Common myeloid progenitor, CD34-positive (primary cell): ENCODE measurements at regions not wholly inside any gene's neighbourhood (a gene's known extent, or its start where the extent isn't known, plus 50 kb on each side); places are given as distances from the start of the nearest gene placed in this dataset.
A peak's percentile ranks its signal among the peaks of the same experiment; 100 is the strongest.

Source experiments
- CTCF ChIA-PET: fragments of 350-600 bp; sonication (Branson Sonifier 250); formaldehyde crosslinking; loops from one replicate; lab custom pipeline; 2021; ENCODE audit warnings: antibody characterized with exemption; lab: Charles Lee
- POLR2A ChIA-PET: fragments of 350-600 bp; sonication (Branson Sonifier 250); formaldehyde crosslinking; loops from one replicate; lab custom pipeline; 2021; ENCODE audit warnings: antibody characterized with exemption; lab: Charles Lee
- DNase-seq, 3 donors: peaks; one replicate each; pipeline versions ENCODE4 v3.0.0 to v3.0.0-alpha.2; 2013
- H3K27ac ChIP-seq, 2 experiments: 1 replicate in 1 of 2; 2 replicates in 1 of 2; pipeline ENCODE4 v1.7.0; 2013; ENCODE audit warnings: inconsistent platforms in 2 of 2, low read length in 2 of 2, mild to moderate bottlenecking in 2 of 2, low read depth in 1 of 2, moderate library complexity in 1 of 2; ENCODE audit not compliant: severe bottlenecking in 2 of 2, insufficient read depth in 1 of 2, poor library complexity in 1 of 2
- H3K27me3 ChIP-seq, 5 experiments: replicated peaks in 2 of 5; 1 replicate in 3 of 5; 2 replicates in 2 of 5; pipeline versions ENCODE4 v1.6.1 to v1.7.0; 2013; ENCODE audit warnings: low read length in 4 of 5, mild to moderate bottlenecking in 2 of 5, moderate library complexity in 2 of 5, inconsistent platforms in 1 of 5; ENCODE audit not compliant: insufficient read depth in 5 of 5, control insufficient read depth in 4 of 5
- H3K36me3 ChIP-seq, 4 experiments: 1 replicate in 2 of 4; 2 replicates in 2 of 4; pipeline versions ENCODE4 v1.6.1 to v1.7.0; 2013; ENCODE audit warnings: low read length in 3 of 4, control low read depth in 1 of 4, mild to moderate bottlenecking in 1 of 4; ENCODE audit not compliant: control insufficient read depth in 4 of 4, insufficient read depth in 4 of 4
- H3K4me1 ChIP-seq, 4 experiments: 1 replicate in 3 of 4; 2 replicates in 1 of 4; pipeline versions ENCODE4 v1.6.1 to v1.7.1; 2013; ENCODE audit warnings: low read length in 3 of 4, mild to moderate bottlenecking in 3 of 4, control low read depth in 1 of 4, inconsistent platforms in 1 of 4, moderate library complexity in 1 of 4; ENCODE audit not compliant: control insufficient read depth in 4 of 4, insufficient read depth in 4 of 4; ENCODE audit errors: control extremely low read depth in 1 of 4
- H3K4me3 ChIP-seq, 7 experiments: 1 replicate in 4 of 7; 2 replicates in 3 of 7; pipeline versions ENCODE4 v1.5.1 to v1.7.0; 2013; ENCODE audit warnings: mild to moderate bottlenecking in 7 of 7, low read length in 6 of 7, moderate library complexity in 6 of 7, inconsistent platforms in 2 of 7, low read depth in 2 of 7, control low read depth in 1 of 7; ENCODE audit not compliant: insufficient read depth in 4 of 7, control insufficient read depth in 1 of 7; ENCODE audit errors: extremely low read depth in 1 of 7
- H3K9me3 ChIP-seq, 5 experiments: 1 replicate in 4 of 5; 2 replicates in 1 of 5; pipeline versions ENCODE4 v1.6.1 to v1.7.1; 2013; ENCODE audit warnings: low read length in 4 of 5, mild to moderate bottlenecking in 2 of 5, inconsistent platforms in 1 of 5, low read depth in 1 of 5, moderate library complexity in 1 of 5; ENCODE audit not compliant: control insufficient read depth in 4 of 5, insufficient read depth in 2 of 5; ENCODE audit errors: control extremely low read depth in 1 of 5
- WGBS: methylation state at CpG from one replicate; pipeline ENCODE4 v1.1.5; 2013; ENCODE audit not compliant: insufficient coverage; 5-methylcytosine and 5-hydroxymethylcytosine counted together

- no peaks in the 10 kb centered on the region for H3K27me3 ChIP-seq
- no peaks in the 10 kb centered on the region for H3K9me3 ChIP-seq
- no peaks in the 10 kb centered on the region for H3K4me1 ChIP-seq
- no CpG with 5 or more reads among the region's 2 CpGs for WGBS
- CTCF ChIA-PET = no interaction called here
- POLR2A ChIA-PET = no interaction called here
- DNase-seq = no peak
- H3K36me3 ChIP-seq = no peaks in the 10 kb centered on the region
- no peak overlapping the region for H3K27ac ChIP-seq
- no peak overlapping the region for H3K4me3 ChIP-seq
Observed at GRCh38 chr12:93050748-93051081, 121.6 kb upstream of the EEA1 start.

GRCh38 chr12:93054021-93054420, 124.9 kb upstream of the EEA1 start:
- H3K27ac ChIP-seq = no peak overlapping the region
- no peaks in the 10 kb centered on the region for H3K9me3 ChIP-seq
- H3K4me3 ChIP-seq = no peak overlapping the region
- H3K36me3 ChIP-seq = no peaks in the 10 kb centered on the region
- no peaks in the 10 kb centered on the region for H3K4me1 ChIP-seq
- H3K27me3 ChIP-seq = no peaks in the 10 kb centered on the region
- POLR2A ChIA-PET = no interaction called here
- CTCF ChIA-PET = interaction anchor here (0.6 kb wide), 1 partner anchor 223 kb away, joined by 3 read pairs; no protein-coding TSS in a partner anchor
- no peak for DNase-seq

DNA sequence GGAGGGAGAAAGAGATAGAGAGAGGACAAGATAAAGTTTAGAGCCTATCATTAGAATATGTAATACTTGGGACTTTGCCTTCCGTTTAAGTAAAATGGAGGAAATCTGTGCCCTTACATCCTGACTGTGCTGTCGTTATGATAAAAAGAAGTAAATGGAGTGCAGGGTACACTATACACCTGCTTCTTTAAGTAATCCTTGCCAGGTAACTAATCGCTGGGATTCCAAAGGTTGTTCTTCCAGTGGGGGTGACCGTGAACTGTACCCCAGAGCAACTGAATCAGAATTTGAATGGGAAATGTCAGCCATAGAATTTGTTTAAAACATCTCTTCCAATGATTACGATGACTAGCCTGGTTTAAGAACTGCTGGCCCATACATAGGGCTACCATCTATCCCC, 126.1 kb upstream of the EEA1 start:
- DNase-seq = no peak
- ChIA-PET CTCF (no interaction called here), POLR2A (no interaction called here)
- H3K4me1 ChIP-seq = no peaks in the 10 kb centered on the region
- no peaks in the 10 kb centered on the region for H3K36me3 ChIP-seq
- no peaks in the 10 kb centered on the region for H3K9me3 ChIP-seq
- 95% methylated on average over 4 of the region's 5 CpGs for WGBS
- H3K27ac ChIP-seq = no peak overlapping the region
- H3K4me3 ChIP-seq = no peak overlapping the region
- H3K27me3 ChIP-seq = no peaks in the 10 kb centered on the region

DNA sequence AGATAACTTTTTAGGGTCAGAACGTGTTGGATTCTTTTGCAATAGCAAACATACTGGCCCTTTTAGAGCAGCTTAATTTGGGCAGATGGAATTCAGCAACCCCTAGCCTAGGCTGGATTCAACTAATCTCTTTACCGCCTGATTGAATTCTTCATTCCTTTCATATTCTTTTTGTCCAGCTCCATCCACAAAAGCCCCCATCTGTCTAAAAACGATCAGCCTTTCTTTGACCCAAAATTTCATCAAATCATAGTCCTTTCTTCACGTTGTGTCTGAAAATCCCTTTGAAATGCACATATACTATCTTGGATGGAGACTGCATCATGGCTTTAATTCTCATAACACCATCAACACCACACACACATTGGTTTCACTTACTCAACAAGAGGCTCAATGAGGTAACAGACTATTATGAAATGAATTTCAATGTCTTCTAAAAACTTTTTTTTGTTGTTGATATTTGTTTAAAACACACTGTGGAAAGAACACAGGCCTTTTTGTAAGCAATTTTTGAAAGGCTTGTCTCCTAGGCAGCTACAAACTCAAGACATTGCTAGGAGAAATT, 128.0 kb upstream of the EEA1 start:
- ChIA-PET CTCF (interaction anchor here (1.1 kb wide), 1 partner anchor 13 kb away, joined by 3 read pairs; no protein-coding TSS in a partner anchor), POLR2A (no interaction called here)
- H3K4me3 ChIP-seq = no peak overlapping the region
- 94% methylated on average over 3 of the region's 4 CpGs for whole genome bisulfite sequencing
- H3K9me3 ChIP-seq = no peaks in the 10 kb centered on the region
- no peaks in the 10 kb centered on the region for H3K36me3 ChIP-seq
- H3K4me1 ChIP-seq = peaks cover 0 to 2% (median under 1%) of the 10 kb centered on the region in 4 experiments
- no peaks in the 10 kb centered on the region for H3K27me3 ChIP-seq
- no peak for DNase-seq
- H3K27ac ChIP-seq = no peak overlapping the region

GRCh38 chr12:93058280-93058679, 129.2 kb upstream of the EEA1 start:
- H3K4me1 ChIP-seq = peaks cover 0 to 2% (median under 1%) of the 10 kb centered on the region in 4 experiments
- CTCF ChIA-PET = interaction anchor here (0.6 to 1.1 kb wide), 2 partner anchors 15 to 38 kb away, joined by 3 read pairs; no protein-coding TSS in a partner anchor
- H3K27me3 ChIP-seq = no peaks in the 10 kb centered on the region
- no peak for DNase-seq
- no peak overlapping the region for H3K4me3 ChIP-seq
- no peak overlapping the region for H3K27ac ChIP-seq
- H3K9me3 ChIP-seq = no peaks in the 10 kb centered on the region
- H3K36me3 ChIP-seq = no peaks in the 10 kb centered on the region
- 81% methylated on average over 6 of the region's 7 CpGs for WGBS
- POLR2A ChIA-PET = no interaction called here

GRCh38 chr12:93059288-93059687, 130.2 kb upstream of the EEA1 start:
- Histone ChIP-seq H3K36me3 (no peaks in the 10 kb centered on the region), H3K9me3 (no peaks in the 10 kb centered on the region), H3K27ac (no peak overlapping the region), H3K4me1 (peaks cover 0 to 2% (median under 1%) of the 10 kb centered on the region in 4 experiments), H3K4me3 (no peak overlapping the region), H3K27me3 (no peaks in the 10 kb centered on the region)
- CTCF ChIA-PET = no interaction called here
- POLR2A ChIA-PET = no interaction called here
- 78% methylated on average over 1 of the region's 2 CpGs for WGBS
- no peak for DNase-seq

DNA sequence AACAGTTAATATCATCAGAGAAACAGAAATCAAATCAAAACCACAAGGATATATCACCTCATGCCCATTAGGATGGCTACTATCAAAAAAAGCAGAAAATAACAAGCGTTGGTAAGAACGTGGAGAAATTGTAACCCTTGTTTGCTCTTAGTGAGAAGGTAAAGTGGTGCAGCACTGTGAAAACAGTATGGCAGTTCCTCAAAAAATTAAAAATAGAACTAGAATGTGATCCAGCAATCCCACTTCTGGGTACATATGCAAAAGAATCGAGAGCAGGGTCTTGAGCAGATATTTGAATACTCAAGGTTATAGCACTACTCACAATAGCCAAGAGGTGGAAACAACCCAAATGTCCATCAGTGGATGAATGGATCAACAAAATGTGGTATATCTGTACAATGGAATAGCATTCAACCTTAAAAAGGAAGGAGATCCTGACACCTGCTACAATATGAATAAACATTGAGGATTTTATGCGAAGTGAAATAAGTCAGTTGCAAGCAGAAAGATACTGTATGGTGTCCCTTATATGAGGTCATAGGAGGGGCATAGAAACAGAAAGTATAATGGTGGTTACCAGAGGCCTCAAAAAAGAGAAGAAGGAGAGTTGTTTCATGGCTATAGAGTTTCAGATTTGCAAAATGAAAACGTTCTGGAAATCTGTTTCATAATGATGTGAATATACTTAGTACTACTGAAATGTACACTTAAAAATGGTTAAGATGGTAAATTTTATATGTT, 131.0 kb upstream of the EEA1 start:
- CTCF ChIA-PET = no interaction called here
- no peak overlapping the region for H3K27ac ChIP-seq
- DNase-seq = peak in 2 of 3 donors; percentile 7 to 24
- 100% methylated on average over 1 of the region's 5 CpGs for WGBS
- no peak overlapping the region for H3K4me3 ChIP-seq
- H3K27me3 ChIP-seq = no peaks in the 10 kb centered on the region
- POLR2A ChIA-PET = no interaction called here
- H3K4me1 ChIP-seq = peaks cover 0 to 2% (median under 1%) of the 10 kb centered on the region in 4 experiments
- H3K9me3 ChIP-seq = no peaks in the 10 kb centered on the region
- no peaks in the 10 kb centered on the region for H3K36me3 ChIP-seq
